ENCODE measurements at regions not wholly inside any gene's neighbourhood (a gene's known extent, or its start where the extent isn't known, plus 50 kb on each side); places are given as distances from the start of the nearest gene placed in this dataset.

- H3K9me3 ChIP-seq (ENCODE audit: low read length): no peaks in the 10 kb centered on the region
- no peak overlapping the region for H2AFZ ChIP-seq (ENCODE audit: low read depth, low read length)
- H4K20me1 ChIP-seq (ENCODE audit: insufficient read depth): no peaks in the 10 kb centered on the region
- no peaks in the 10 kb centered on the region for H3K79me2 ChIP-seq (replicated peaks; ENCODE audit: insufficient read depth, low read length)
- TF ChIP-seq MXI1 (conservative IDR thresholded peaks at IDR 0.05; ENCODE audit: poor library complexity, severe bottlenecking) (no peak), CTCF (IDR thresholded peaks at IDR 0.05; ENCODE audit: poor library complexity, severe bottlenecking) (no peak)
- TF ChIP-seq, protein P1, sequence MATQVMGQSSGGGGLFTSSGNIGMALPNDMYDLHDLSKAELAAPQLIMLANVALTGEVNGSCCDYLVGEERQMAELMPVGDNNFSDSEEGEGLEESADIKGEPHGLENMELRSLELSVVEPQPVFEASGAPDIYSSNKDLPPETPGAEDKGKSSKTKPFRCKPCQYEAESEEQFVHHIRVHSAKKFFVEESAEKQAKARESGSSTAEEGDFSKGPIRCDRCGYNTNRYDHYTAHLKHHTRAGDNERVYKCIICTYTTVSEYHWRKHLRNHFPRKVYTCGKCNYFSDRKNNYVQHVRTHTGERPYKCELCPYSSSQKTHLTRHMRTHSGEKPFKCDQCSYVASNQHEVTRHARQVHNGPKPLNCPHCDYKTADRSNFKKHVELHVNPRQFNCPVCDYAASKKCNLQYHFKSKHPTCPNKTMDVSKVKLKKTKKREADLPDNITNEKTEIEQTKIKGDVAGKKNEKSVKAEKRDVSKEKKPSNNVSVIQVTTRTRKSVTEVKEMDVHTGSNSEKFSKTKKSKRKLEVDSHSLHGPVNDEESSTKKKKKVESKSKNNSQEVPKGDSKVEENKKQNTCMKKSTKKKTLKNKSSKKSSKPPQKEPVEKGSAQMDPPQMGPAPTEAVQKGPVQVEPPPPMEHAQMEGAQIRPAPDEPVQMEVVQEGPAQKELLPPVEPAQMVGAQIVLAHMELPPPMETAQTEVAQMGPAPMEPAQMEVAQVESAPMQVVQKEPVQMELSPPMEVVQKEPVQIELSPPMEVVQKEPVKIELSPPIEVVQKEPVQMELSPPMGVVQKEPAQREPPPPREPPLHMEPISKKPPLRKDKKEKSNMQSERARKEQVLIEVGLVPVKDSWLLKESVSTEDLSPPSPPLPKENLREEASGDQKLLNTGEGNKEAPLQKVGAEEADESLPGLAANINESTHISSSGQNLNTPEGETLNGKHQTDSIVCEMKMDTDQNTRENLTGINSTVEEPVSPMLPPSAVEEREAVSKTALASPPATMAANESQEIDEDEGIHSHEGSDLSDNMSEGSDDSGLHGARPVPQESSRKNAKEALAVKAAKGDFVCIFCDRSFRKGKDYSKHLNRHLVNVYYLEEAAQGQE (IDR thresholded peaks at IDR 0.05; ENCODE audit: borderline replicate concordance): no peak
- no peak overlapping the region for H3K9ac ChIP-seq (ENCODE audit: low read length)
- no peak overlapping the region for H3K4me3 ChIP-seq (ENCODE audit: low read length)
- H3K27me3 ChIP-seq (ENCODE audit: insufficient read depth, low read depth, low read length): no peaks in the 10 kb centered on the region
- H3F3A ChIP-seq (ENCODE audit: insufficient read depth, low read length, poor library complexity, severe bottlenecking): no peaks in the 10 kb centered on the region
- no peaks in the 10 kb centered on the region for H3K9me2 ChIP-seq (ENCODE audit: insufficient read depth, low read length)
- no peaks in the 10 kb centered on the region for H3K36me3 ChIP-seq (ENCODE audit: insufficient read depth, low read length)
- no peak overlapping the region for H3K27ac ChIP-seq (ENCODE audit: low read length)
- no peak overlapping the region for H3K4me2 ChIP-seq (ENCODE audit: low read length)
These were observed 94.1 kb upstream of the GLIS3 start for GRCh38 chr9:4393806-4394523.

DNA sequence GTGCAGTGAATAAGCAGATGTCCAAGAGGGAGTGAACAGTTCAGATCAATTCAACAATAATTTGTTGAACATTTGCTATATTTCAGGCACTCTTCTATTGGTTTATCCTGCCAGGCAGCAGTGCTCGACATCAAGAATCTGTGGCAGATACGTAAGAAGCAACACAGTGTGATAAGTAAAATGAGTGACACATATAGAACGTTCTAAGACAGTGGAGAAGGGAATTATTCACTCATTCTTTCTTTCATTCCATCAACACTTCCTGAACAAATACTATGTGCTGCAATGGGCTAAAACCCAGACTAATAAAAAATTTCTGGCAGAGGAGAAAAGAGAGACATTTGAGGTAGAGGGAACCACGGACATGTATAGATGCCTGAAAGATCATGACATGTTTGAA is 89.9 kb upstream of the GLIS3 start:
- no peaks in the 10 kb centered on the region for H3K9me3 ChIP-seq (ENCODE audit: low read length)
- no peak overlapping the region for H2AFZ ChIP-seq (ENCODE audit: low read depth, low read length)
- no peaks in the 10 kb centered on the region for H3F3A ChIP-seq (ENCODE audit: insufficient read depth, low read length, poor library complexity, severe bottlenecking)
- no peaks in the 10 kb centered on the region for H4K20me1 ChIP-seq (ENCODE audit: insufficient read depth)
- no peak overlapping the region for H3K9ac ChIP-seq (ENCODE audit: low read length)
- H3K9me2 ChIP-seq (ENCODE audit: insufficient read depth, low read length): no peaks in the 10 kb centered on the region
- H3K36me3 ChIP-seq (ENCODE audit: insufficient read depth, low read length): no peaks in the 10 kb centered on the region
- H3K79me2 ChIP-seq (replicated peaks; ENCODE audit: insufficient read depth, low read length): no peaks in the 10 kb centered on the region
- H3K4me3 ChIP-seq (ENCODE audit: low read length): no peak overlapping the region
- H3K27ac ChIP-seq (ENCODE audit: low read length): no peak overlapping the region
- H3K4me2 ChIP-seq (ENCODE audit: low read length): no peak overlapping the region
- TF ChIP-seq SMC3 (conservative IDR thresholded peaks at IDR 0.05; ENCODE audit: poor library complexity) (no peak), RAD21 (conservative IDR thresholded peaks at IDR 0.05) (no peak), TAF1 (IDR thresholded peaks at IDR 0.05; ENCODE audit: low read depth) (no peak), POLR2AphosphoS5 (IDR thresholded peaks at IDR 0.05) (no peak), EP300 (conservative IDR thresholded peaks at IDR 0.05; ENCODE audit: poor library complexity, severe bottlenecking) (no peak), CTCF (IDR thresholded peaks at IDR 0.05; ENCODE audit: poor library complexity, severe bottlenecking) (no peak), EZH2 (IDR thresholded peaks at IDR 0.05; ENCODE audit: borderline replicate concordance, insufficient read depth, low read length, poor library complexity, severe bottlenecking) (no peak), MXI1 (conservative IDR thresholded peaks at IDR 0.05; ENCODE audit: poor library complexity, severe bottlenecking) (no peak)
- TF ChIP-seq, protein P1 (IDR thresholded peaks at IDR 0.05; ENCODE audit: borderline replicate concordance): no peak
- no peaks in the 10 kb centered on the region for H3K27me3 ChIP-seq (ENCODE audit: insufficient read depth, low read depth, low read length)

Data from neural cell (in vitro differentiated cells).